K562 (cell line): ENCODE measurements at regions not wholly inside any gene's neighbourhood (a gene's known extent, or its start where the extent isn't known, plus 50 kb on each side); places are given as distances from the start of the nearest gene placed in this dataset.

ENCODE experiments used
- GTF2A2 ChIP-seq: IDR thresholded peaks from 2 replicates; pipeline ENCODE4 v1.6.1; 2016; ENCODE audit warnings: mild to moderate bottlenecking, missing genetic modification characterization, missing compliant biosample characterization
- JUN ChIP-seq, 2 experiments: sonication (generic) in 1 of 2; formaldehyde crosslinking in 1 of 2; IDR thresholded peaks; 2 replicates each; pipeline versions ENCODE4 v1.6.1 to v1.8.0; 2012 to 2022; ENCODE audit warnings: borderline replicate concordance in 2 of 2, mild to moderate bottlenecking in 2 of 2, improper control_type of control experiment in 1 of 2, low read depth in 1 of 2, low read length in 1 of 2, missing genetic modification reagents in 1 of 2
- LEF1 ChIP-seq: fragments of 450-650 bp; IDR thresholded peaks from 2 replicates; pipeline ENCODE4 v1.6.1; 2016; ENCODE audit warnings: mild to moderate bottlenecking
- PHF20 ChIP-seq: fragments of 450-650 bp; IDR thresholded peaks from 2 replicates; pipeline ENCODE4 v1.6.1; 2018; ENCODE audit not compliant: partially characterized antibody
- POLR3A ChIP-seq: IDR thresholded peaks from 2 replicates; pipeline ENCODE4 v1.6.1; 2011; ENCODE audit warnings: borderline replicate concordance, mild to moderate bottlenecking, moderate library complexity; ENCODE audit not compliant: insufficient read length, insufficient read depth; ENCODE audit errors: extremely low read depth
- PTRF ChIP-seq: fragments of 450-650 bp; IDR thresholded peaks from 2 replicates; pipeline ENCODE4 v1.6.1; 2016; ENCODE audit warnings: mild to moderate bottlenecking, missing genetic modification characterization, missing compliant biosample characterization
- TCFL5 ChIP-seq: fragments of 250-450 bp; sonication (Bioruptor Pico); conservative IDR thresholded peaks from 2 replicates; pipeline ENCODE4 v1.6.1; 2021; ENCODE audit warnings: mild to moderate bottlenecking, moderate library complexity, matching md5 sums
- ZFP1 ChIP-seq: fragments of 450-650 bp; formaldehyde crosslinking; IDR thresholded peaks from 2 replicates; pipeline ENCODE4 v1.4.0; 2020; ENCODE audit warnings: mild to moderate bottlenecking, mixed read lengths
- ZNF551 ChIP-seq: fragments of 250-450 bp; sonication (Bioruptor Pico); IDR thresholded peaks from 2 replicates; pipeline ENCODE4 v1.5.0; 2021; ENCODE audit warnings: mild to moderate bottlenecking, moderate library complexity
- TF ChIP-seq, protein P1 (sequence below): sonication (generic); formaldehyde crosslinking; IDR thresholded peaks from 2 replicates; pipeline ENCODE4 v1.8.1; 2022; ENCODE audit warnings: missing genetic modification reagents
- TF ChIP-seq, protein P2 (sequence below): fragments of 200-800 bp; sonication (Bioruptor generic); IDR thresholded peaks from 2 replicates; pipeline ENCODE4 v1.6.1; 2016; ENCODE audit warnings: missing genetic modification characterization, missing compliant biosample characterization
- TF ChIP-seq, protein P3 (sequence below): fragments of 250-450 bp; sonication (Bioruptor Pico); IDR thresholded peaks from 2 replicates; pipeline ENCODE4 v1.4.0; 2020
- TF ChIP-seq, protein P4 (sequence below): fragments of 450-650 bp; IDR thresholded peaks from 2 replicates; pipeline ENCODE4 v1.6.1; 2016; ENCODE audit warnings: missing biosample characterization, missing genetic modification characterization

- TF ChIP-seq, protein P1, sequence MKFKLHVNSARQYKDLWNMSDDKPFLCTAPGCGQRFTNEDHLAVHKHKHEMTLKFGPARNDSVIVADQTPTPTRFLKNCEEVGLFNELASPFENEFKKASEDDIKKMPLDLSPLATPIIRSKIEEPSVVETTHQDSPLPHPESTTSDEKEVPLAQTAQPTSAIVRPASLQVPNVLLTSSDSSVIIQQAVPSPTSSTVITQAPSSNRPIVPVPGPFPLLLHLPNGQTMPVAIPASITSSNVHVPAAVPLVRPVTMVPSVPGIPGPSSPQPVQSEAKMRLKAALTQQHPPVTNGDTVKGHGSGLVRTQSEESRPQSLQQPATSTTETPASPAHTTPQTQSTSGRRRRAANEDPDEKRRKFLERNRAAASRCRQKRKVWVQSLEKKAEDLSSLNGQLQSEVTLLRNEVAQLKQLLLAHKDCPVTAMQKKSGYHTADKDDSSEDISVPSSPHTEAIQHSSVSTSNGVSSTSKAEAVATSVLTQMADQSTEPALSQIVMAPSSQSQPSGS, result no peak
- TF ChIP-seq, protein P2, sequence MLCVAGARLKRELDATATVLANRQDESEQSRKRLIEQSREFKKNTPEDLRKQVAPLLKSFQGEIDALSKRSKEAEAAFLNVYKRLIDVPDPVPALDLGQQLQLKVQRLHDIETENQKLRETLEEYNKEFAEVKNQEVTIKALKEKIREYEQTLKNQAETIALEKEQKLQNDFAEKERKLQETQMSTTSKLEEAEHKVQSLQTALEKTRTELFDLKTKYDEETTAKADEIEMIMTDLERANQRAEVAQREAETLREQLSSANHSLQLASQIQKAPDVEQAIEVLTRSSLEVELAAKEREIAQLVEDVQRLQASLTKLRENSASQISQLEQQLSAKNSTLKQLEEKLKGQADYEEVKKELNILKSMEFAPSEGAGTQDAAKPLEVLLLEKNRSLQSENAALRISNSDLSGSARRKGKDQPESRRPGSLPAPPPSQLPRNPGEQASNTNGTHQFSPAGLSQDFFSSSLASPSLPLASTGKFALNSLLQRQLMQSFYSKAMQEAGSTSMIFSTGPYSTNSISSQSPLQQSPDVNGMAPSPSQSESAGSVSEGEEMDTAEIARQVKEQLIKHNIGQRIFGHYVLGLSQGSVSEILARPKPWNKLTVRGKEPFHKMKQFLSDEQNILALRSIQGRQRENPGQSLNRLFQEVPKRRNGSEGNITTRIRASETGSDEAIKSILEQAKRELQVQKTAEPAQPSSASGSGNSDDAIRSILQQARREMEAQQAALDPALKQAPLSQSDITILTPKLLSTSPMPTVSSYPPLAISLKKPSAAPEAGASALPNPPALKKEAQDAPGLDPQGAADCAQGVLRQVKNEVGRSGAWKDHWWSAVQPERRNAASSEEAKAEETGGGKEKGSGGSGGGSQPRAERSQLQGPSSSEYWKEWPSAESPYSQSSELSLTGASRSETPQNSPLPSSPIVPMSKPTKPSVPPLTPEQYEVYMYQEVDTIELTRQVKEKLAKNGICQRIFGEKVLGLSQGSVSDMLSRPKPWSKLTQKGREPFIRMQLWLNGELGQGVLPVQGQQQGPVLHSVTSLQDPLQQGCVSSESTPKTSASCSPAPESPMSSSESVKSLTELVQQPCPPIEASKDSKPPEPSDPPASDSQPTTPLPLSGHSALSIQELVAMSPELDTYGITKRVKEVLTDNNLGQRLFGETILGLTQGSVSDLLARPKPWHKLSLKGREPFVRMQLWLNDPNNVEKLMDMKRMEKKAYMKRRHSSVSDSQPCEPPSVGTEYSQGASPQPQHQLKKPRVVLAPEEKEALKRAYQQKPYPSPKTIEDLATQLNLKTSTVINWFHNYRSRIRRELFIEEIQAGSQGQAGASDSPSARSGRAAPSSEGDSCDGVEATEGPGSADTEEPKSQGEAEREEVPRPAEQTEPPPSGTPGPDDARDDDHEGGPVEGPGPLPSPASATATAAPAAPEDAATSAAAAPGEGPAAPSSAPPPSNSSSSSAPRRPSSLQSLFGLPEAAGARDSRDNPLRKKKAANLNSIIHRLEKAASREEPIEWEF (CRISPR knock-in tag), result 0 out of 2 replicates have a peak, but pooled peaks have one; percentile 56
- TF ChIP-seq PHF20 (no peak), JUN (IDR thresholded peaks at IDR 0.05; ENCODE audit: borderline replicate concordance, low read depth, low read length) (no peak; the same call in 1 of the 2 replicates), JUN (CRISPR knock-in tag; IDR thresholded peaks at IDR 0.05; ENCODE audit: borderline replicate concordance) (no peak), ZNF551 (CRISPR knock-in tag) (no peak), ZFP1 (CRISPR knock-in tag) (0 out of 2 replicates have a peak, but pooled peaks have one; percentile 41), TCFL5 (CRISPR knock-in tag) (0 out of 2 replicates have a peak, but pooled peaks have one; percentile 31), POLR3A (no peak), LEF1 (peak; percentile 80), GTF2A2 (tag) (peak; percentile 68; the same call in 1 of the 2 replicates), PTRF (tag) (no peak)
- TF ChIP-seq, protein P3, sequence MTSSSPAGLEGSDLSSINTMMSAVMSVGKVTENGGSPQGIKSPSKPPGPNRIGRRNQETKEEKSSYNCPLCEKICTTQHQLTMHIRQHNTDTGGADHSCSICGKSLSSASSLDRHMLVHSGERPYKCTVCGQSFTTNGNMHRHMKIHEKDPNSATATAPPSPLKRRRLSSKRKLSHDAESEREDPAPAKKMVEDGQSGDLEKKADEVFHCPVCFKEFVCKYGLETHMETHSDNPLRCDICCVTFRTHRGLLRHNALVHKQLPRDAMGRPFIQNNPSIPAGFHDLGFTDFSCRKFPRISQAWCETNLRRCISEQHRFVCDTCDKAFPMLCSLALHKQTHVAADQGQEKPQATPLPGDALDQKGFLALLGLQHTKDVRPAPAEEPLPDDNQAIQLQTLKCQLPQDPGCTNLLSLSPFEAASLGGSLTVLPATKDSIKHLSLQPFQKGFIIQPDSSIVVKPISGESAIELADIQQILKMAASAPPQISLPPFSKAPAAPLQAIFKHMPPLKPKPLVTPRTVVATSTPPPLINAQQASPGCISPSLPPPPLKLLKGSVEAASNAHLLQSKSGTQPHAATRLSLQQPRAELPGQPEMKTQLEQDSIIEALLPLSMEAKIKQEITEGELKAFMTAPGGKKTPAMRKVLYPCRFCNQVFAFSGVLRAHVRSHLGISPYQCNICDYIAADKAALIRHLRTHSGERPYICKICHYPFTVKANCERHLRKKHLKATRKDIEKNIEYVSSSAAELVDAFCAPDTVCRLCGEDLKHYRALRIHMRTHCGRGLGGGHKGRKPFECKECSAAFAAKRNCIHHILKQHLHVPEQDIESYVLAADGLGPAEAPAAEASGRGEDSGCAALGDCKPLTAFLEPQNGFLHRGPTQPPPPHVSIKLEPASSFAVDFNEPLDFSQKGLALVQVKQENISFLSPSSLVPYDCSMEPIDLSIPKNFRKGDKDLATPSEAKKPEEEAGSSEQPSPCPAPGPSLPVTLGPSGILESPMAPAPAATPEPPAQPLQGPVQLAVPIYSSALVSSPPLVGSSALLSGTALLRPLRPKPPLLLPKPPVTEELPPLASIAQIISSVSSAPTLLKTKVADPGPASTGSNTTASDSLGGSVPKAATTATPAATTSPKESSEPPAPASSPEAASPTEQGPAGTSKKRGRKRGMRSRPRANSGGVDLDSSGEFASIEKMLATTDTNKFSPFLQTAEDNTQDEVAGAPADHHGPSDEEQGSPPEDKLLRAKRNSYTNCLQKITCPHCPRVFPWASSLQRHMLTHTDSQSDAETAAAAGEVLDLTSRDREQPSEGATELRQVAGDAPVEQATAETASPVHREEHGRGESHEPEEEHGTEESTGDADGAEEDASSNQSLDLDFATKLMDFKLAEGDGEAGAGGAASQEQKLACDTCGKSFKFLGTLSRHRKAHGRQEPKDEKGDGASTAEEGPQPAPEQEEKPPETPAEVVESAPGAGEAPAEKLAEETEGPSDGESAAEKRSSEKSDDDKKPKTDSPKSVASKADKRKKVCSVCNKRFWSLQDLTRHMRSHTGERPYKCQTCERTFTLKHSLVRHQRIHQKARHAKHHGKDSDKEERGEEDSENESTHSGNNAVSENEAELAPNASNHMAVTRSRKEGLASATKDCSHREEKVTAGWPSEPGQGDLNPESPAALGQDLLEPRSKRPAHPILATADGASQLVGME (CRISPR knock-in tag), result peak; percentile 94
- TF ChIP-seq, protein P4, sequence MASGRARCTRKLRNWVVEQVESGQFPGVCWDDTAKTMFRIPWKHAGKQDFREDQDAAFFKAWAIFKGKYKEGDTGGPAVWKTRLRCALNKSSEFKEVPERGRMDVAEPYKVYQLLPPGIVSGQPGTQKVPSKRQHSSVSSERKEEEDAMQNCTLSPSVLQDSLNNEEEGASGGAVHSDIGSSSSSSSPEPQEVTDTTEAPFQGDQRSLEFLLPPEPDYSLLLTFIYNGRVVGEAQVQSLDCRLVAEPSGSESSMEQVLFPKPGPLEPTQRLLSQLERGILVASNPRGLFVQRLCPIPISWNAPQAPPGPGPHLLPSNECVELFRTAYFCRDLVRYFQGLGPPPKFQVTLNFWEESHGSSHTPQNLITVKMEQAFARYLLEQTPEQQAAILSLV (tag), result 0 out of 2 replicates have a peak, but pooled peaks have one; percentile 26
Measured at GRCh38 chr16:79972053-79972704, 371.6 kb upstream of the MAF start (continued).
